ENCODE measurements at regions not wholly inside any gene's neighbourhood (a gene's known extent, or its start where the extent isn't known, plus 50 kb on each side); places are given as distances from the start of the nearest gene placed in this dataset.

DNA sequence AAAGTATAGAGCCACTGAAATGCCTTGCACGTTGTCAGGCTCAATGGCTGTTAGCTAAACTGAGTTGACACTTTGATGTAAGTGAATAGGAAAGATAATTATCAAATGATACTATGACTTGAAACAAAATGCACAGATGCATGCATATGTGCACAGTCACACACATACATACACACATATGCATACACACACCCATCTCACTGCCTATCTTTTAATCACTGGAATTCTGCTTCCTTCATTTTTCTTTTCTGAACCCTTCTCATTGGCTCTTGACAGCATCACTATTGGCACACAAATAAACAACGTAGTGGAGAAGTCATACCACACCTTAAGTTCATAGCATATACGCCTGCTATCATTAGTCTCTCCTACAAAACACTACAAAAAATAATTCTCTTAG, 154.9 kb upstream of the NCKAP5 start:
- Histone ChIP-seq H2AK5ac (ENCODE audit: insufficient read length, low read length) (no peak overlapping the region), H3K79me1 (ENCODE audit: insufficient read depth, low read depth, low read length, poor library complexity, severe bottlenecking) (no peaks in the 10 kb centered on the region), H2AFZ (ENCODE audit: low read length) (no peak overlapping the region), H2BK12ac (ENCODE audit: insufficient read length, low read depth, low read length) (no peak overlapping the region), H3T11ph (ENCODE audit: low read length) (no peak overlapping the region), H3K4me1 (ENCODE audit: insufficient read depth, low read length) (no peaks in the 10 kb centered on the region), H3K23ac (ENCODE audit: insufficient read length, low read depth, low read length) (no peak overlapping the region), H3K4ac (ENCODE audit: low read depth, low read length) (no peak overlapping the region), H2BK20ac (ENCODE audit: low read depth, low read length, poor library complexity, severe bottlenecking) (no peak overlapping the region), H3K9me3 (ENCODE audit: control insufficient read depth, low read depth, low read length) (no peaks in the 10 kb centered on the region), H2BK5ac (ENCODE audit: insufficient read length, low read length) (no peak overlapping the region), H3K56ac (ENCODE audit: insufficient read length, low read depth, low read length) (no peak overlapping the region), H2BK15ac (ENCODE audit: low read depth, low read length) (no peak overlapping the region), H3K4me2 (ENCODE audit: insufficient read depth, insufficient read length, low read length) (no peak overlapping the region), H3K79me2 (ENCODE audit: insufficient read depth, low read length) (no peaks in the 10 kb centered on the region), H3K27ac (ENCODE audit: insufficient read length, low read depth, low read length) (no peak overlapping the region), H4K20me1 (ENCODE audit: control insufficient read depth, insufficient read depth, insufficient read length) (no peaks in the 10 kb centered on the region), H4K8ac (replicated peaks; ENCODE audit: insufficient read length, low read depth, low read length) (no peak overlapping the region), H3K9ac (ENCODE audit: extremely low read depth, insufficient read length, low read length) (no peak overlapping the region), H3K18ac (ENCODE audit: insufficient read length, low read depth, low read length) (no peak overlapping the region), H3K23me2 (ENCODE audit: insufficient read length, low read depth, low read length, poor library complexity, severe bottlenecking) (no peaks in the 10 kb centered on the region), H4K91ac (ENCODE audit: insufficient read length, low read depth, low read length) (no peak overlapping the region), H3K14ac (ENCODE audit: insufficient read depth, low read length) (no peak overlapping the region), H4K5ac (ENCODE audit: insufficient read length, low read depth, low read length) (no peak overlapping the region), H2BK120ac (ENCODE audit: low read depth, low read length, poor library complexity, severe bottlenecking) (no peak overlapping the region), H3K27me3 (ENCODE audit: insufficient read depth, low read length) (no peaks in the 10 kb centered on the region)
- Mint-ChIP-seq H3K9me3 (peaks cover 0 to 11% of the 10 kb centered on the region in 2 experiments; a peak in 3 of 5 replicates), H3K4me3 (no peak overlapping the region), H3K27ac (no peak overlapping the region), H3K27me3 (ENCODE audit: low read depth) (peaks cover 4% of the 10 kb centered on the region; the same call in 1 of the 2 replicates), H3K36me3 (ENCODE audit: insufficient read depth in 1 of 3, low read depth in 3 of 3) (peaks cover 0 to 5% (median 4%) of the 10 kb centered on the region in 3 experiments; a peak in 1 of 7 replicates), H3K4me1 (no peaks in the 10 kb centered on the region)
- no CpG with 5 or more reads among the region's 3 CpGs for WGBS (ENCODE audit: extremely low coverage, insufficient read length, low lambda C conversion rate)
- TF ChIP-seq, protein P1, sequence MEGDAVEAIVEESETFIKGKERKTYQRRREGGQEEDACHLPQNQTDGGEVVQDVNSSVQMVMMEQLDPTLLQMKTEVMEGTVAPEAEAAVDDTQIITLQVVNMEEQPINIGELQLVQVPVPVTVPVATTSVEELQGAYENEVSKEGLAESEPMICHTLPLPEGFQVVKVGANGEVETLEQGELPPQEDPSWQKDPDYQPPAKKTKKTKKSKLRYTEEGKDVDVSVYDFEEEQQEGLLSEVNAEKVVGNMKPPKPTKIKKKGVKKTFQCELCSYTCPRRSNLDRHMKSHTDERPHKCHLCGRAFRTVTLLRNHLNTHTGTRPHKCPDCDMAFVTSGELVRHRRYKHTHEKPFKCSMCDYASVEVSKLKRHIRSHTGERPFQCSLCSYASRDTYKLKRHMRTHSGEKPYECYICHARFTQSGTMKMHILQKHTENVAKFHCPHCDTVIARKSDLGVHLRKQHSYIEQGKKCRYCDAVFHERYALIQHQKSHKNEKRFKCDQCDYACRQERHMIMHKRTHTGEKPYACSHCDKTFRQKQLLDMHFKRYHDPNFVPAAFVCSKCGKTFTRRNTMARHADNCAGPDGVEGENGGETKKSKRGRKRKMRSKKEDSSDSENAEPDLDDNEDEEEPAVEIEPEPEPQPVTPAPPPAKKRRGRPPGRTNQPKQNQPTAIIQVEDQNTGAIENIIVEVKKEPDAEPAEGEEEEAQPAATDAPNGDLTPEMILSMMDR (conservative IDR thresholded peaks at IDR 0.05) = no peak
- no peak for DNase-seq
